SH-SY5Y (cell line): ENCODE measurements at regions not wholly inside any gene's neighbourhood (a gene's known extent, or its start where the extent isn't known, plus 50 kb on each side); places are given as distances from the start of the nearest gene placed in this dataset.

Experiments
- GATA2 ChIP-seq: IDR thresholded peaks from 2 replicates; pipeline ENCODE4 v1.6.1; 2011; ENCODE audit warnings: mild to moderate bottlenecking, low read depth, low read length
- GATA3 ChIP-seq: IDR thresholded peaks from 2 replicates; pipeline ENCODE4 v1.6.1; 2011; ENCODE audit warnings: low read depth, mild to moderate bottlenecking, low read length, moderate library complexity

GRCh38 chr3:73206030-73206429, 144.6 kb downstream of the EBLN2 start:
- TF ChIP-seq GATA2: no peak
- TF ChIP-seq GATA3: no peak
